T follicular helper cell (primary cell): ENCODE measurements at regions not wholly inside any gene's neighbourhood (a gene's known extent, or its start where the extent isn't known, plus 50 kb on each side); places are given as distances from the start of the nearest gene placed in this dataset.
"Not testable (repeated sequence)": the region's sequence is repeated elsewhere in the genome, so short reads cannot be mapped to it uniquely, and the experiment has no call there.

Source experiments
- DNase-seq: peaks from one replicate; pipeline ENCODE4 v3.0.0-alpha.2; 2020; ENCODE audit warnings: low read depth

GRCh38 chr6:167735084-167735950, 91.4 kb upstream of the AFDN start:
- no peak for DNase-seq

GRCh38 chr6:167735951-167736288, 90.8 kb upstream of the AFDN start:
- DNase-seq: no peak

GRCh38 chr6:167736486-167737204, 90.1 kb upstream of the AFDN start:
- DNase-seq: no peak

GRCh38 chr6:167737205-167737830, 89.4 kb upstream of the AFDN start:
- DNase-seq: no peak

- DNase-seq: no peak
These were observed 88.3 kb upstream of the AFDN start for GRCh38 chr6:167738386-167738785.

- DNase-seq: no peak
These were observed 86.8 kb upstream of the AFDN start for GRCh38 chr6:167739721-167740475.

- DNase-seq: no peak
These were observed 83.9 kb upstream of the AFDN start for GRCh38 chr6:167742719-167743303.

GRCh38 chr6:167744681-167745669, 81.7 kb upstream of the AFDN start:
- DNase-seq: no peak

- DNase-seq: no peak
These were observed 80.9 kb upstream of the AFDN start for GRCh38 chr6:167745670-167746389.

- no peak for DNase-seq
These were observed 80.3 kb upstream of the AFDN start for GRCh38 chr6:167746390-167746907.

GRCh38 chr6:167746975-167747374, 79.7 kb upstream of the AFDN start:
- DNase-seq: no peak

- no peak for DNase-seq
These were observed 79.1 kb upstream of the AFDN start for GRCh38 chr6:167747645-167748044.

- DNase-seq: no peak
These were observed 78.7 kb upstream of the AFDN start for GRCh38 chr6:167748046-167748445.

GRCh38 chr6:167748458-167749379, 78.0 kb upstream of the AFDN start:
- no peak for DNase-seq

- DNase-seq: no peak
These were observed 75.8 kb upstream of the AFDN start for GRCh38 chr6:167750956-167751358.

GRCh38 chr6:167751579-167752115, 75.1 kb upstream of the AFDN start:
- DNase-seq: no peak

- DNase-seq: not testable (repeated sequence)
These were observed 73.4 kb upstream of the AFDN start for GRCh38 chr6:167753281-167753680.

- DNase-seq: no peak
These were observed 72.0 kb upstream of the AFDN start for GRCh38 chr6:167754691-167755090.
